Ishikawa (cell line): ENCODE measurements at regions not wholly inside any gene's neighbourhood (a gene's known extent, or its start where the extent isn't known, plus 50 kb on each side); places are given as distances from the start of the nearest gene placed in this dataset.

Experiments used
- CEBPB ChIP-seq: IDR thresholded peaks from 2 replicates; pipeline ENCODE4 v1.6.1; 2012
- CREB1 ChIP-seq: IDR thresholded peaks from 2 replicates; pipeline ENCODE4 v1.6.1; 2012; ENCODE audit warnings: low read depth
- EGR1 ChIP-seq: IDR thresholded peaks from 2 replicates; pipeline ENCODE4 v1.6.1; 2012
- EP300 ChIP-seq: IDR thresholded peaks from 2 replicates; pipeline ENCODE4 v1.6.1; 2012; ENCODE audit warnings: borderline replicate concordance
- FOXM1 ChIP-seq: IDR thresholded peaks from 2 replicates; pipeline ENCODE4 v1.6.1; 2012; ENCODE audit warnings: low read depth, borderline replicate concordance
- MAX ChIP-seq: IDR thresholded peaks from 2 replicates; pipeline ENCODE4 v1.6.1; 2012
- REST ChIP-seq: IDR thresholded peaks from 2 replicates; pipeline ENCODE4 v1.6.1; 2012; ENCODE audit warnings: low read depth, mild to moderate bottlenecking
- TAF1 ChIP-seq: IDR thresholded peaks from 2 replicates; pipeline ENCODE4 v1.6.1; 2012; ENCODE audit warnings: low read depth, mild to moderate bottlenecking
- TEAD4 ChIP-seq: IDR thresholded peaks from 2 replicates; pipeline ENCODE4 v1.6.1; 2012
- YY1 ChIP-seq: IDR thresholded peaks from 2 replicates; pipeline ENCODE4 v1.6.1; 2012; ENCODE audit warnings: low read depth
- ZBTB7A ChIP-seq: IDR thresholded peaks from 2 replicates; pipeline ENCODE4 v1.6.1; 2012; ENCODE audit warnings: low read depth

GRCh38 chr11:69999721-70000120 lies 78.4 kb upstream of the ANO1 start:
- TF ChIP-seq TAF1 (no peak), FOXM1 (no peak), TEAD4 (no peak), EGR1 (no peak), EP300 (no peak), CREB1 (no peak), REST (no peak), MAX (no peak), YY1 (no peak), CEBPB (no peak), ZBTB7A (no peak)
